OCI-LY3 (cell line): ENCODE measurements at regions not wholly inside any gene's neighbourhood (a gene's known extent, or its start where the extent isn't known, plus 50 kb on each side); places are given as distances from the start of the nearest gene placed in this dataset.
"Not testable (repeated sequence)": the region's sequence is repeated elsewhere in the genome, so short reads cannot be mapped to it uniquely, and the experiment has no call there.

Experiments
- H2AFZ ChIP-seq: fragments of 200-600, 300-600 bp; shearing (Covaris generic); 2 replicates; pipeline ENCODE4 v1.6.0; 2014; ENCODE audit warnings: antibody characterized with exemption, low read depth, low read length
- H3K27ac ChIP-seq: fragments of 200-600, 300-600 bp; sonication (generic); 2 replicates; pipeline ENCODE4 v1.5.1; 2014; ENCODE audit warnings: mild to moderate bottlenecking, low read length, moderate library complexity, mixed read lengths
- H3K27me3 ChIP-seq: fragments of 200-600, 300-600 bp; sonication (generic); 2 replicates; pipeline ENCODE4 v1.6.1; 2014; ENCODE audit warnings: low read depth, low read length, mixed read lengths
- H3K36me3 ChIP-seq: fragments of 200-600, 300-600 bp; sonication (generic); replicated peaks from 2 replicates; pipeline ENCODE3; 2014; ENCODE audit warnings: low read depth, low read length, mixed read lengths
- H3K4me1 ChIP-seq: fragments of 300-600, 200-600 bp; sonication (generic); 2 replicates; pipeline ENCODE4 v1.6.1; 2014; ENCODE audit warnings: low read length, mixed read lengths
- H3K4me2 ChIP-seq: fragments of 200-600, 300-600 bp; sonication (generic); 2 replicates; pipeline ENCODE4 v1.6.1; 2014; ENCODE audit warnings: low read length, mixed read lengths
- H3K4me3 ChIP-seq: fragments of 300-600, 200-600 bp; sonication (generic); 2 replicates; pipeline ENCODE4 v1.5.1; 2014; ENCODE audit warnings: antibody characterized with exemption, mild to moderate bottlenecking, low read length, moderate library complexity
- H3K79me2 ChIP-seq: fragments of 300-600, 200-600 bp; shearing (Covaris generic); 2 replicates; pipeline ENCODE4 v1.6.1; 2014; ENCODE audit warnings: mild to moderate bottlenecking, low read length, mixed read lengths
- H3K9ac ChIP-seq: fragments of 300-600, 200-600 bp; shearing (Covaris generic); 2 replicates; pipeline ENCODE4 v1.6.0; 2014; ENCODE audit warnings: mild to moderate bottlenecking, low read length, moderate library complexity
- H3K9me3 ChIP-seq: fragments of 200-600, 300-600 bp; shearing (Covaris generic); 2 replicates; pipeline ENCODE4 v1.6.1; 2014; ENCODE audit warnings: low read length, mixed read lengths; ENCODE audit not compliant: insufficient read depth
- H4K20me1 ChIP-seq: fragments of 200-600, 300-600 bp; sonication (generic); 2 replicates; pipeline ENCODE4 v1.6.1; 2016; ENCODE audit warnings: low read length, mixed read lengths; ENCODE audit not compliant: insufficient read depth
- CTCF ChIP-seq: fragments of 200-600, 300-600 bp; sonication (generic); IDR thresholded peaks from 2 replicates; pipeline ENCODE4 v1.5.1; 2014; ENCODE audit warnings: antibody characterized with exemption, low read length, low read depth
- EZH2phosphoT487 ChIP-seq: fragments of 200-600 bp; shearing (Covaris generic); IDR thresholded peaks from 2 replicates; pipeline ENCODE4 v1.6.1; 2018; ENCODE audit warnings: antibody characterized with exemption, mixed run types, low read depth

GRCh38 chr6:9131201-9131600 is 695.9 kb upstream of the SLC35B3 start:
- H3K4me2 ChIP-seq = no peak overlapping the region
- H3K9me3 ChIP-seq = no peaks in the 10 kb centered on the region
- no peaks in the 10 kb centered on the region for H4K20me1 ChIP-seq
- no peak overlapping the region for H2AFZ ChIP-seq
- no peak for TF ChIP-seq EZH2phosphoT487
- no peak for TF ChIP-seq CTCF
- no peak overlapping the region for H3K4me3 ChIP-seq
- H3K4me1 ChIP-seq = no peaks in the 10 kb centered on the region
- H3K79me2 ChIP-seq = no peaks in the 10 kb centered on the region
- H3K27me3 ChIP-seq = no peaks in the 10 kb centered on the region
- H3K27ac ChIP-seq = no peak overlapping the region
- no peaks in the 10 kb centered on the region for H3K36me3 ChIP-seq
- H3K9ac ChIP-seq = no peak overlapping the region

GRCh38 chr6:9128970-9129369 is 693.6 kb upstream of the SLC35B3 start:
- H3K9ac ChIP-seq = no peak overlapping the region
- no peak overlapping the region for H3K27ac ChIP-seq
- H3K27me3 ChIP-seq = no peaks in the 10 kb centered on the region
- no peak overlapping the region for H3K4me2 ChIP-seq
- no peak overlapping the region for H3K4me3 ChIP-seq
- H3K4me1 ChIP-seq = no peaks in the 10 kb centered on the region
- no peak overlapping the region for H2AFZ ChIP-seq
- H3K79me2 ChIP-seq = no peaks in the 10 kb centered on the region
- H3K9me3 ChIP-seq = no peaks in the 10 kb centered on the region
- no peaks in the 10 kb centered on the region for H4K20me1 ChIP-seq
- no peaks in the 10 kb centered on the region for H3K36me3 ChIP-seq
- TF ChIP-seq CTCF (no peak), EZH2phosphoT487 (no peak)

- no peak overlapping the region for H3K27ac ChIP-seq
- no peak overlapping the region for H3K4me2 ChIP-seq
- H3K9me3 ChIP-seq = no peaks in the 10 kb centered on the region
- no peak overlapping the region for H2AFZ ChIP-seq
- no peaks in the 10 kb centered on the region for H3K4me1 ChIP-seq
- no peak overlapping the region for H3K9ac ChIP-seq
- TF ChIP-seq EZH2phosphoT487 (no peak), CTCF (no peak)
- no peak overlapping the region for H3K4me3 ChIP-seq
- H3K36me3 ChIP-seq = no peaks in the 10 kb centered on the region
- H3K79me2 ChIP-seq = no peaks in the 10 kb centered on the region
- H4K20me1 ChIP-seq = no peaks in the 10 kb centered on the region
- no peaks in the 10 kb centered on the region for H3K27me3 ChIP-seq
These were observed 691.7 kb upstream of the SLC35B3 start for GRCh38 chr6:9126878-9127560.

- H3K4me2 ChIP-seq, H3K36me3 ChIP-seq, H3K27me3 ChIP-seq, H3K27ac ChIP-seq, H4K20me1 ChIP-seq, H3K9me3 ChIP-seq, H3K79me2 ChIP-seq, H3K4me3 ChIP-seq, H3K9ac ChIP-seq, H2AFZ ChIP-seq, H3K4me1 ChIP-seq: not testable (repeated sequence)
These were observed 690.7 kb upstream of the SLC35B3 start for GRCh38 chr6:9126034-9126433.
